ENCODE measurements at regions not wholly inside any gene's neighbourhood (a gene's known extent, or its start where the extent isn't known, plus 50 kb on each side); places are given as distances from the start of the nearest gene placed in this dataset.

DNA sequence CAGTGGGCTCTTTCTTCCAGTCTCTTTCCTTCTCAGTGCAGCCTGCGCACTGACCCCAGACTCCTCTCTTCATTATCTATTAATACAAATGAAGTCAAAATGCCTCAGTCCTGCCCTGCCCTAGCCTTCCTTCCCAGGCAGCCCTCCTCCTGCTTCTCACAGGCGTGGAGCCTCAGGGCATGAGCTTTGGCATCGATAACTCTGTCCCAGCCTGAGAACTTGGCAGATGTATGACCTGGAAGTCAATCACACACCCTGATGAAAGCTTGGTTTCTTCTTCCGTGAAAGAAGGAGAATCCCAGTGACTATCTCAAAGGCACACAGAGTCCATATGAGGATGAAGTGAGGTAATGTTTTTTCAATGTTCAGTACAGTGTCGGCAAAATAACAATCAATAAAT lies 600.7 kb upstream of the ID2 start:
- TF ChIP-seq, protein P1, sequence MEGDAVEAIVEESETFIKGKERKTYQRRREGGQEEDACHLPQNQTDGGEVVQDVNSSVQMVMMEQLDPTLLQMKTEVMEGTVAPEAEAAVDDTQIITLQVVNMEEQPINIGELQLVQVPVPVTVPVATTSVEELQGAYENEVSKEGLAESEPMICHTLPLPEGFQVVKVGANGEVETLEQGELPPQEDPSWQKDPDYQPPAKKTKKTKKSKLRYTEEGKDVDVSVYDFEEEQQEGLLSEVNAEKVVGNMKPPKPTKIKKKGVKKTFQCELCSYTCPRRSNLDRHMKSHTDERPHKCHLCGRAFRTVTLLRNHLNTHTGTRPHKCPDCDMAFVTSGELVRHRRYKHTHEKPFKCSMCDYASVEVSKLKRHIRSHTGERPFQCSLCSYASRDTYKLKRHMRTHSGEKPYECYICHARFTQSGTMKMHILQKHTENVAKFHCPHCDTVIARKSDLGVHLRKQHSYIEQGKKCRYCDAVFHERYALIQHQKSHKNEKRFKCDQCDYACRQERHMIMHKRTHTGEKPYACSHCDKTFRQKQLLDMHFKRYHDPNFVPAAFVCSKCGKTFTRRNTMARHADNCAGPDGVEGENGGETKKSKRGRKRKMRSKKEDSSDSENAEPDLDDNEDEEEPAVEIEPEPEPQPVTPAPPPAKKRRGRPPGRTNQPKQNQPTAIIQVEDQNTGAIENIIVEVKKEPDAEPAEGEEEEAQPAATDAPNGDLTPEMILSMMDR (IDR thresholded peaks at IDR 0.05): no peak
- intact Hi-C loops (cut with micrococcal nuclease): no loop called here

DNA sequence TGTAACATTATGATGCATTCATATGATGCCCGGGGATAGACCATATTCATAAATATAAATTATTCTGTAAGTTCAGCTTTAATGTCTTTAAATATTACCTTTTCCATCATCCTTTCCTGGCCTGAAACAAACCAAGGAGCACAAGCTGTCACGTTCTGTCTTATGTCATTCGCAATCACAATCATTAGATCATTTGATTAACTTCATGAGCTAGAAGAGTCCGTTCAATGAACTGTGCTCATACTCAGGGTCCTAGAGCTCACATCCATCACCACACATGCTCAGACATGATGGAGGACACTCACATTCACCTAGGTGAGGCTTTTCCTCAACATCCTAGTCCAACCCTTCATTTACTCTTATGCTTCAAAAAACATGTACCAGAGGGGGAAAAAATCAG lies 599.0 kb upstream of the ID2 start:
- H3K27me3 Mint-ChIP-seq (ENCODE audit: low read depth in 3 of 3): no peaks in the 10 kb centered on the region

More for the DNA sequence above, 600.7 kb upstream of the ID2 start:
- no peak overlapping the region for H3K27ac ChIP-seq (ENCODE audit: low read depth in 1 of 2, low read length in 2 of 2)
- H3K4me2 ChIP-seq (replicated peaks; ENCODE audit: extremely low read depth, low read length, poor library complexity, severe bottlenecking): no peak overlapping the region
- Mint-ChIP-seq H3K4me3 (no peak overlapping the region), H3K36me3 (no peaks in the 10 kb centered on the region), H3K9me3 (peaks cover 6 to 12% (median 9%) of the 10 kb centered on the region in 7 donors), H3K27ac (no peak overlapping the region), H3K27me3 (ENCODE audit: low read depth in 3 of 3) (no peaks in the 10 kb centered on the region), H3K4me1 (peaks cover 13% of the 10 kb centered on the region)
- H3K4me1 ChIP-seq (ENCODE audit: control insufficient read depth in 1 of 2, insufficient read depth in 2 of 2, low read length in 2 of 2): peaks cover 8 to 9% of the 10 kb centered on the region in 2 donors
- no peak overlapping the region for H2AFZ ChIP-seq (ENCODE audit: insufficient read depth, low read depth, low read length, poor library complexity, severe bottlenecking)
- H4K20me1 ChIP-seq (ENCODE audit: insufficient read depth, low read length): no peaks in the 10 kb centered on the region
- H3K9me3 ChIP-seq (replicated peaks in 1 of 2; ENCODE audit: control insufficient read depth in 1 of 2, insufficient read depth in 1 of 2, low read length in 2 of 2): peaks cover 0 to 4% of the 10 kb centered on the region in 2 donors
- no peak for DNase-seq
- WGBS (ENCODE audit: insufficient coverage): 90% methylated on average over 2 of the region's 5 CpGs
- H3K9ac ChIP-seq (ENCODE audit: insufficient read depth, low read length, poor library complexity, severe bottlenecking): no peak overlapping the region
- H3K79me2 ChIP-seq (ENCODE audit: insufficient read depth, low read length): no peaks in the 10 kb centered on the region
- no peaks in the 10 kb centered on the region for H3K36me3 ChIP-seq (replicated peaks in 1 of 2; ENCODE audit: control insufficient read depth in 1 of 2, insufficient read depth in 2 of 2, low read length in 2 of 2)
- H3K27me3 ChIP-seq (ENCODE audit: control insufficient read depth in 2 of 2, insufficient read depth in 2 of 2, low read length in 2 of 2): no peaks in the 10 kb centered on the region
- no peak overlapping the region for H3K4me3 ChIP-seq (replicated peaks in 1 of 3; ENCODE audit: low read depth in 2 of 3, low read length in 3 of 3)

More for the DNA sequence above, 599.0 kb upstream of the ID2 start:
- intact Hi-C loops (cut with micrococcal nuclease): no loop called here
- Mint-ChIP-seq H3K9me3 (peaks cover 0 to 2% (median 0%) of the 10 kb centered on the region in 7 donors), H3K4me1 (peaks cover 9% of the 10 kb centered on the region), H3K27ac (no peak overlapping the region), H3K36me3 (no peaks in the 10 kb centered on the region), H3K4me3 (no peak overlapping the region)
- Histone ChIP-seq H3K9me3 (replicated peaks in 1 of 2; ENCODE audit: control insufficient read depth in 1 of 2, insufficient read depth in 1 of 2, low read length in 2 of 2) (no peaks in the 10 kb centered on the region), H4K20me1 (ENCODE audit: insufficient read depth, low read length) (no peaks in the 10 kb centered on the region), H3K4me2 (replicated peaks; ENCODE audit: extremely low read depth, low read length, poor library complexity, severe bottlenecking) (no peak overlapping the region), H3K4me1 (ENCODE audit: control insufficient read depth in 1 of 2, insufficient read depth in 2 of 2, low read length in 2 of 2) (no peaks in the 10 kb centered on the region), H3K27me3 (ENCODE audit: control insufficient read depth in 2 of 2, insufficient read depth in 2 of 2, low read length in 2 of 2) (no peaks in the 10 kb centered on the region), H3K4me3 (replicated peaks in 1 of 3; ENCODE audit: low read depth in 2 of 3, low read length in 3 of 3) (no peak overlapping the region), H3K79me2 (ENCODE audit: insufficient read depth, low read length) (no peaks in the 10 kb centered on the region), H3K36me3 (replicated peaks in 1 of 2; ENCODE audit: control insufficient read depth in 1 of 2, insufficient read depth in 2 of 2, low read length in 2 of 2) (no peaks in the 10 kb centered on the region), H3K9ac (ENCODE audit: insufficient read depth, low read length, poor library complexity, severe bottlenecking) (no peak overlapping the region), H3K27ac (ENCODE audit: low read depth in 1 of 2, low read length in 2 of 2) (no peak overlapping the region), H2AFZ (ENCODE audit: insufficient read depth, low read depth, low read length, poor library complexity, severe bottlenecking) (no peak overlapping the region)
- 97% methylated on average over 3 of the region's 4 CpGs for WGBS (ENCODE audit: insufficient coverage)
- no peak for DNase-seq
- TF ChIP-seq, protein P1 (IDR thresholded peaks at IDR 0.05): no peak

Data from CD14-positive monocyte (primary cell).